SKM-1 treated with dmso at 0.1 percent for 144 hours (cell line): ENCODE measurements at regions not wholly inside any gene's neighbourhood (a gene's known extent, or its start where the extent isn't known, plus 50 kb on each side); places are given as distances from the start of the nearest gene placed in this dataset.

ENCODE experiments used
- DNase-seq: peaks from one replicate; lab custom pipeline; 2025; ENCODE audit not compliant: unreplicated experiment; lab: John Stamatoyannopoulos, UW

- DNase-seq: no peak
Measured at GRCh38 chr9:118459913-118460312, 755.7 kb downstream of the TLR4 start.

DNA sequence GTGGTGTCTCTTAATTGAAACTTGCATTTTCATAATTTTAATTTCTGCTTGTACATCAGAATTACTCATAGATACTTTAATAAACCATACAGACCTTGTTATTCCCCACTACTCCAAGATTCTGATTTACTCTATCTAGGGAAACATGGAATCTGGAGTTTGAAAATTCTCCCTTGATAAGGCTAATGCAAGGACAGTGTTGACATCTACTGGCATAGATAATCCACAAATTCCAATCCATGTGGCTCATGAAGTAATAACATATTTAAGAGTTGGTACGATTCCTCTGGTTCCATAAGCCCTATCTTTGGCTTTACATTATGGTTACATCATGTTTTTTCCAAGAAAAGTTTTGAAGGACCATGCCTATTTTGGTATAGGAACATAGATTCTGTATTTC, 759.2 kb downstream of the TLR4 start:
- no peak for DNase-seq

GRCh38 chr9:118473521-118473920, 769.3 kb downstream of the TLR4 start:
- no peak for DNase-seq

GRCh38 chr9:118478752-118479151, 774.5 kb downstream of the TLR4 start:
- DNase-seq: no peak

GRCh38 chr9:118482306-118482705, 778.1 kb downstream of the TLR4 start:
- no peak for DNase-seq

DNA sequence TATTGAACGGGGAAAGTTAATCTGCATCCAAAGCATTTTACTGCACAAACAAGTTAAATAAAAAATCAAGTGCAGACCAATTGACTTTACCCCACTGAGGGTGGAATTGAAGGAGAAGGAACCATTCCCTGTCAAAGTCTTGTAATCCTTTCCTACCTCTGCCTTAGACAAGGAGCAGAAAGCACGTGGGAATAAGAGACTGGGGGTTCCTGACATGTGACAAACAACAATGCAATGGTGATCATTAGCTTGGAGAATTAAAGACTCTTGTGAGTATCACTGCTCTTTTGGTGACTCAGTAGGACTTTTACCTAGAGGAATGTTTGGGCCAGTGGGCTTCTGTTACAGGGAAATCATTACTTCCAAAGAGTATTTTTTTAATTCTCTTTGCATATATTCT, 779.5 kb downstream of the TLR4 start:
- no peak for DNase-seq

GRCh38 chr9:118503236-118503635, 799.0 kb downstream of the TLR4 start:
- DNase-seq: no peak

- no peak for DNase-seq
Measured at GRCh38 chr9:118510711-118511110, 806.5 kb downstream of the TLR4 start.

DNA sequence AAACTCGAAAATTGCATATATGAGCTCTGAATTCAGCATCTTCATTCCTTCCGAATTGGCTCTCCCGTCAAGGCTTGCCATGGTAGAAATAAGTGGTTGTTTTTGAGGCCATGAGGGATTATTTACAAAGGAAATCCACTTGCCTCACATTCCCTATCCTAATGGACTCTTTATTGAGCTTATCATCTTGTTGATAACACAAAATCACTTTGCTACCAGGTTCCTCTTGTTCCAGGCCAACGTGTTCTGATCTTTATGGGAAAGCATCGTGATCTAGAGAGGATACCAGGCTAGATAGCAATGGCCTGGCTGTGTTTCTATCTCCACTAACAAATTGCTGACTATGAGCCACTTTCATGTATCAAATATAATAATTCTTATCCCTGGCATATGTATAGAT, 811.7 kb downstream of the TLR4 start:
- no peak for DNase-seq

GRCh38 chr9:118521261-118521660, 817.1 kb downstream of the TLR4 start:
- DNase-seq: no peak

GRCh38 chr9:118522093-118523028, 818.2 kb downstream of the TLR4 start:
- DNase-seq: peak; percentile 53

DNA sequence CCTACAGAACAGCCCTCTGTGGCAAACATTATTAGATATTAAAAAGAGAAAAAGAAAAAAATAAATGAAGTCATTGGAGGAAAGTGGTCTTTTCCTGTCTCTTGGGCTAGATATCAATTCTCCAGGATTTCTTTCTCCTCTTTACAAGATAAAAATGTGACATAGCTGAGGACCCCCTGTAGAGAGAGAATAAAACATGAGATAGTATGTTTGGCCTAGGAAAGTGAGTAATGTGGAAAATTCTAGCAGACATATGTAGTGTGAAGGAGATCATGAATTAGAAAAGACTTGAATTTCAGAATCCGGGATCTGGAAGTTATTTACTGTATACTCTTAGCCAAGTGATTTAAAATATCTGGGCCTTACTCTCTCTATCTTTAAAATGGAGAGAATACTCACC, 823.1 kb downstream of the TLR4 start:
- DNase-seq: no peak

- no peak for DNase-seq
Measured at GRCh38 chr9:118529210-118529609, 825.0 kb downstream of the TLR4 start.

DNA sequence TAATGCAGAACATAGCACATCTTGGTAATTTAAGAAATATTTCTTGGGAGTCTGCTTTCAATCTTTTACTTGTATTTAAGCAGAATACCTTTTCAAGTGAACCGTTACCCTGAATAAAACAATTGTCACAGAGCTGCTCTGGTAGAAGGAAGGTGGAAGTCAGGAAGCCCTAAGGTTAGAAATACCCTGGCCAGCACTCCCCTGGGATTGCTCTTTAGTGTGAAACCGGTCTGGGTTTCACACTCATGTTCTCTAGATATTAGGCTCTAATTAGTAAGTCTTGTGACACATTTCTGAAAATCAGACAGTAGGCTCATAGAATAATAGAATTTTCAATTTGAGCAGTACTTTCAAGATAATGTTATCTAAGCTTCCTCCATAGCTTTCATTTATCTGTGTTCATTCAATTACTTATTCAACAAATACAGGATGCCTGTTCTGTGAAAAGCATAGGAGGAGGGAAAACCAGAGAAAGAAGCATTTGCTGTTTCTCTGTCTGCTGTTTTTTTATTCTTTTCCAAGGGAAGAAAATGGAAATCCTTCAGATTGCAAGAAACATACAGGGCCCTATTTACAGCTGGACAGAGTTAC, 825.5 kb downstream of the TLR4 start:
- no peak for DNase-seq

- no peak for DNase-seq
Measured at GRCh38 chr9:118532592-118532991, 828.4 kb downstream of the TLR4 start.

DNA sequence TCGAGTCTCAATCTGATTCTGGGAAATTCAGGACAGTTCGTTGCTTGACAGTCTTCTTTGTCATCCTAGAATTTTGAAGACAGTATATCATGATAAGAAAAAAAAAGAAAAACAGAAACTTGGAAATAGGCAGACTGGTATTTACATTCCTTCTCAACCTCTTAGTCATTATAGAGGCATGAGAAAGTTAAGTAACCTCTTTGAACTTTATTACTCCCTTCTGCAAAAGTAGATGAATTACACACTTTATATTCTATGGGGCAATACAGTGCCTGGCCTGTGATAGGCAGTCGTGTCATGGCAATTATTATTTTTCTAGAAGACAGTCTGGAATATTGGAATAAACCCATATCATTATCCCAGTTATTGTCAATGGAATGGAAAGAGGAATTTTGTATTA, 828.9 kb downstream of the TLR4 start:
- no peak for DNase-seq

DNA sequence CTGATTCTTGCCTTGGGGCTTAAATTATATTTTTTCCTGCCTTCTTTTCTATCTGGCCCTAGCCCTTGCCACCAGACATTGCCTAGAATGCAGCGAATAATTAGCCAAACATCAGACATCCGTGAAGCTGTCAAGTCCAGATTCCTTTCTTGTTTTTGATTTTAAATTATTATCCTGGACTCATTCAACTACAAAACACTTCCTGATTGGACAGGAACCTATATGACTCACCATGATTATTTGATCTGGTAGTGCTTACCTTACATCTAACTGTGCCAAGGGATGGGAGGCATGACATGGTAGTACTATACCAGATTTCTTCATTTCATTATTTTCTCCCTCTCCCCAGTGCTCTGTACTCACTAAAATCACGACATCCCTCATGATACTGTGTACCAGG, 829.6 kb downstream of the TLR4 start:
- no peak for DNase-seq

GRCh38 chr9:118536153-118536552, 832.0 kb downstream of the TLR4 start:
- no peak for DNase-seq

DNA sequence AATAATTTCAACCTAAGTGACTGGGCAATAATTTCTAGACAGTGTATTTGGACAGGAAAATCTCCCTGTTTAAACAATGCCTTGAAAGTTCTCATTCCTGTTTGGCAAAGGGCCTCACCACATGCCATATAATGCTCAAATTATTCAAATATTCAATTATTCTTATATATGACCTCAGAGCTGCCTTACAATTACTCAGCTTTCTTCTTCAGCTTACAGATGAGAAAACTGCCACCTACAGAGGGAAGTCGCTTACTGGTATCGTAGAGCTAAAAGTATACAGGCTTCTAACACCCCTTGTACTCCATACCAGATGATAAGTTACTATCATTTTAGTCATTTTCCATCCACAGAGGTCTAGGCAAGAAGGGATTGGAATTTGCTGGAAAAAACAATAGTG, 830.3 kb downstream of the BRINP1 start:
- no peak for DNase-seq

- no peak for DNase-seq
Measured at GRCh38 chr9:118553465-118553864, 815.8 kb downstream of the BRINP1 start.

DNA sequence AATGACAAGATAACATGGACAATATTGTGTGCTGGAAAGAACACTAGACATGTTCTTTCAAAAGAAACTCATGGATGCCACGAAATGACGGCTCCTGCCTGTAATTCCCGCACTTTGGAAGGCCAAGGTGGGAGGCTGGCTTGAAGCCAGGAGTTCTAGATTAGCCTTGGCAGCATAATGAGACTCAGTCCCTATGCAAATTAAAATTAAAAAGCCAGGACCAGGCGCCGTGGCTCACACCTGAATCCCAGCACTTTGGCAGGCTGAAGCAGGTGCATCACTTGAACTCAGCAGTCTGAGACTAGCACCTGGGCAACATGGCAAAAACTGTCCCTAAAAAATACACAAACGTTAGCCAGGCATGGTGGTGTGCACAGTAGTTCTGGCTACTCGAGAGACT, 814.2 kb downstream of the BRINP1 start:
- no peak for DNase-seq

- DNase-seq: no peak
Measured at GRCh38 chr9:118558026-118558425, 811.2 kb downstream of the BRINP1 start.

DNA sequence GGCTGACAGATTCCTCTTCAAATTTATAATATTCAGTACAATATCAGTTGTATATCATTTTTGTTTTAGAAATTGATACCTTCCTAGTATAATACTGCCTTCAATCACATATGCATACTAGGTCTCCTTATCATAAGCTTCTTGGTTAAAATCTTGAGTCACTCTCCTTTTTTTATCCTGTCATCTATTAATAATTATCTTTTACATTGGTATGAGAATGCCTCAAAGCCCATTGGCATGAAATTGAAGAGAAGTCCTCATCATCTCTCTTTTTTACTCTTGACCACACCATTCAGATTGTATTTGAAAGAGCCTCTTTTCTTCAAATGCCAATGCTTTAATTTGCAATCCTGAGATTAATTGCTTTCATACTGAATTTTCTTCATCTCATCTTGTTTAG, 810.3 kb downstream of the BRINP1 start:
- no peak for DNase-seq
